ENCODE measurements at regions not wholly inside any gene's neighbourhood (a gene's known extent, or its start where the extent isn't known, plus 50 kb on each side); places are given as distances from the start of the nearest gene placed in this dataset.
A peak's percentile ranks its signal among the peaks of the same experiment; 100 is the strongest.

DNA sequence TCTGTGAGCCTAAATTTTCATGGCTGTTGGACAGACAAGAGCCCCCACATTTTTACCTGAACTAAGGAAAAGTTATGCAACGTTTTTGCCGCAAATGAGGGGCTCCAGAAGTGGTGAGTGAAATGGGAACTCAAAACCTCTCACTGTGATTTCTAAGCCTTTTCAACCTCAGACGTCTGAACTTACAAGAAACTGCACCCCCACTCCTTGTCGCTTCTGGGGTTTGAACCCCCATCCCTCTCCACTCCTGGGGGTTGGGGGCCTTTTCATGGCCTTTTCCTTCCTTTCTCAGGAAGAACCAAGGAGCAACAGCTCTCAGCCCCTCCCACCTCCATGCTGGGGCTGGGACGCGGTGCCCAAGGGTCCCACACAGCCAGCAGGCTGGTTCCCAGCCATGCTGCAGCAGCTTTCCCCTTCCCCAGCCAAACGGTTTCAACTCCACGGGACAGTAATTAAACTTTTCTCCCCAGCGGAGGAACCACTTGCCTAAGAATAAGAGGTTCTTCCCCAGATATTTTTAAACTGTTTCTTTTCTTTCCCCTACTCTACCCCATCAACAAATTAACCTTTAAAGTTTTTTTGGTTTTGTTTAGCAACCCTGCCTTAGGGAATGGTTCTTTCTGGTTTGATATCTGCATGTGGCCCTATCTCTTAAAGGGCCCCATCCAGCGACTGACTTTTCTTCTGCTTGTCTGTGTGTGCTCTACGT is 387.6 kb upstream of the CBLB start:
- Histone ChIP-seq H3K27ac (peak overlapping the region in 2 of 4 donors; percentile 76 to 78), H3K27me3 (no peaks in the 10 kb centered on the region)

GRCh38 chr3:106257172-106257571 is 388.4 kb upstream of the CBLB start:
- no peaks in the 10 kb centered on the region for H3K27me3 ChIP-seq
- no peak for DNase-seq
- TF ChIP-seq CTCF (IDR thresholded peaks at IDR 0.05) (no peak), POLR2A (IDR thresholded peaks at IDR 0.05) (no peak)
- no peaks in the 10 kb centered on the region for H3K4me1 ChIP-seq
- no peaks in the 10 kb centered on the region for H3K9me3 ChIP-seq
- no peak overlapping the region for H3K4me3 ChIP-seq
- no peak overlapping the region for H3K27ac ChIP-seq
- no peaks in the 10 kb centered on the region for H3K36me3 ChIP-seq

More for the DNA sequence above, 387.6 kb upstream of the CBLB start:
- Histone ChIP-seq H3K9me3 (no peaks in the 10 kb centered on the region), H3K4me3 (peak overlapping the region in 2 of 4 donors; percentile 35 to 41), H3K4me1 (no peaks in the 10 kb centered on the region), H3K36me3 (no peaks in the 10 kb centered on the region)
- TF ChIP-seq CTCF (IDR thresholded peaks at IDR 0.05) (no peak), POLR2A (IDR thresholded peaks at IDR 0.05) (no peak)
- no peak for DNase-seq

- H3K4me3 ChIP-seq: no peak overlapping the region
- TF ChIP-seq CTCF (IDR thresholded peaks at IDR 0.05): no peak
- no peak for TF ChIP-seq POLR2A (IDR thresholded peaks at IDR 0.05)
- H3K9me3 ChIP-seq: no peaks in the 10 kb centered on the region
- H3K27ac ChIP-seq: no peak overlapping the region
- no peak for DNase-seq
- H3K36me3 ChIP-seq: no peaks in the 10 kb centered on the region
- H3K27me3 ChIP-seq: no peaks in the 10 kb centered on the region
- no peaks in the 10 kb centered on the region for H3K4me1 ChIP-seq
Measured at GRCh38 chr3:106261396-106261795, 392.6 kb upstream of the CBLB start.

GRCh38 chr3:106261915-106262683 is 393.3 kb upstream of the CBLB start:
- no peaks in the 10 kb centered on the region for H3K36me3 ChIP-seq
- no peak overlapping the region for H3K27ac ChIP-seq
- no peaks in the 10 kb centered on the region for H3K4me1 ChIP-seq
- no peak overlapping the region for H3K4me3 ChIP-seq
- H3K27me3 ChIP-seq: no peaks in the 10 kb centered on the region
- TF ChIP-seq POLR2A (IDR thresholded peaks at IDR 0.05) (no peak), CTCF (IDR thresholded peaks at IDR 0.05) (no peak)
- no peaks in the 10 kb centered on the region for H3K9me3 ChIP-seq
- DNase-seq: no peak

- no peak for DNase-seq
- TF ChIP-seq POLR2A (IDR thresholded peaks at IDR 0.05) (no peak), CTCF (IDR thresholded peaks at IDR 0.05) (no peak)
- Histone ChIP-seq H3K36me3 (no peaks in the 10 kb centered on the region), H3K9me3 (no peaks in the 10 kb centered on the region), H3K27ac (no peak overlapping the region), H3K4me3 (no peak overlapping the region), H3K27me3 (no peaks in the 10 kb centered on the region), H3K4me1 (no peaks in the 10 kb centered on the region)
Measured at GRCh38 chr3:106263011-106263410, 394.2 kb upstream of the CBLB start.

Data from Peyer's patch (tissue), 4 donors.